Keratinocyte (primary cell): ENCODE measurements at regions not wholly inside any gene's neighbourhood (a gene's known extent, or its start where the extent isn't known, plus 50 kb on each side); places are given as distances from the start of the nearest gene placed in this dataset.
A peak's percentile ranks its signal among the peaks of the same experiment; 100 is the strongest.

ENCODE experiments used
- DNase-seq: peaks from one replicate; pipeline ENCODE4 v3.0.0-alpha.2; 2011; ENCODE audit warnings: low read depth, missing footprints, low spot score
- FAIRE-seq: peaks from 2 replicates; lab custom pipeline; 2011; peaks lifted over from hg19 to GRCh38; lab: Jason Lieb, UNC
- H2AFZ ChIP-seq: 2 replicates; pipeline ENCODE4 v1.6.0; 2012; ENCODE audit warnings: low read length, control low read depth, inconsistent platforms; ENCODE audit not compliant: control insufficient read depth
- H3K27ac ChIP-seq: 2 replicates; pipeline ENCODE4 v1.5.1; 2011; ENCODE audit warnings: low read length; ENCODE audit not compliant: control insufficient read depth, insufficient read depth
- H3K27me3 ChIP-seq: 3 replicates; pipeline ENCODE4 v1.6.0; 2011; ENCODE audit warnings: low read length; ENCODE audit not compliant: control insufficient read depth, insufficient read depth; ENCODE audit errors: extremely low read depth
- H3K36me3 ChIP-seq, 2 experiments: 2 replicates in 1 of 2; 3 replicates in 1 of 2; pipeline ENCODE4 v1.5.1; 2011; ENCODE audit warnings: low read length in 2 of 2, mild to moderate bottlenecking in 1 of 2; ENCODE audit not compliant: control insufficient read depth in 2 of 2, insufficient read depth in 2 of 2; ENCODE audit errors: extremely low read depth in 1 of 2
- H3K4me1 ChIP-seq: 3 replicates; pipeline ENCODE4 v1.5.1; 2011; ENCODE audit warnings: low read length; ENCODE audit not compliant: control insufficient read depth, insufficient read depth; ENCODE audit errors: extremely low read depth
- H3K4me2 ChIP-seq: 3 replicates; pipeline ENCODE4 v1.6.0; 2011; ENCODE audit warnings: low read depth, low read length; ENCODE audit not compliant: control insufficient read depth, insufficient read depth; ENCODE audit errors: extremely low read depth
- H3K4me3 ChIP-seq, 3 experiments: fragments of 200-600 bp in 1 of 3; sonication (generic) in 1 of 3; 2 replicates in 2 of 3; 3 replicates in 1 of 3; pipeline ENCODE4 v1.5.1; 2011 to 2016; ENCODE audit warnings: low read length in 3 of 3, mild to moderate bottlenecking in 3 of 3, control low read depth in 2 of 3, inconsistent platforms in 1 of 3, low read depth in 1 of 3, mixed read lengths in 1 of 3, mixed run types in 1 of 3, moderate library complexity in 1 of 3; ENCODE audit not compliant: control insufficient read depth in 2 of 3, insufficient read depth in 2 of 3; ENCODE audit errors: extremely low read depth in 1 of 3
- H3K79me2 ChIP-seq: 2 replicates; pipeline ENCODE4 v1.6.0; 2012; ENCODE audit warnings: low read length; ENCODE audit not compliant: control insufficient read depth, insufficient read depth
- H3K9ac ChIP-seq: 3 replicates; pipeline ENCODE4 v1.6.0; 2011; ENCODE audit warnings: low read length; ENCODE audit not compliant: control insufficient read depth, insufficient read depth; ENCODE audit errors: extremely low read depth
- H3K9me1 ChIP-seq: 3 replicates; pipeline ENCODE4 v1.6.0; 2011; ENCODE audit warnings: low read length; ENCODE audit not compliant: control insufficient read depth, insufficient read depth; ENCODE audit errors: extremely low read depth
- H3K9me3 ChIP-seq: 2 replicates; pipeline ENCODE4 v1.5.1; 2012; ENCODE audit warnings: low read depth, low read length; ENCODE audit not compliant: control insufficient read depth
- H4K20me1 ChIP-seq: 3 replicates; pipeline ENCODE4 v1.6.0; 2011; ENCODE audit warnings: low read length; ENCODE audit not compliant: control insufficient read depth, insufficient read depth; ENCODE audit errors: extremely low read depth
- EZH2 ChIP-seq: IDR thresholded peaks from one replicate; pipeline ENCODE4 v1.6.1; 2012; ENCODE audit warnings: inconsistent platforms, mild to moderate bottlenecking, low read length, moderate library complexity
- dilution Hi-C: fragments of 300-500 bp; cut with MboI; formaldehyde crosslinking; loops from one replicate; pipeline ENCODE4 v1.7.0; 2020; ENCODE audit warnings: low sequenced_read_pairs; ENCODE audit not compliant: extremely low pct_ligation_motif_present
- TF ChIP-seq, protein P1 (sequence below), 3 experiments: IDR thresholded peaks in 1 of 3; conservative IDR thresholded peaks in 1 of 3; optimal IDR thresholded peaks in 1 of 3; 2 replicates in 2 of 3; 3 replicates in 1 of 3; pipeline versions ENCODE3 to v1.5.1; 2011; ENCODE audit warnings: low read length in 3 of 3, mild to moderate bottlenecking in 3 of 3, moderate library complexity in 2 of 3, control low read depth in 1 of 3, inconsistent platforms in 1 of 3; ENCODE audit not compliant: insufficient read depth in 2 of 3; ENCODE audit errors: extremely low read depth in 1 of 3

DNA sequence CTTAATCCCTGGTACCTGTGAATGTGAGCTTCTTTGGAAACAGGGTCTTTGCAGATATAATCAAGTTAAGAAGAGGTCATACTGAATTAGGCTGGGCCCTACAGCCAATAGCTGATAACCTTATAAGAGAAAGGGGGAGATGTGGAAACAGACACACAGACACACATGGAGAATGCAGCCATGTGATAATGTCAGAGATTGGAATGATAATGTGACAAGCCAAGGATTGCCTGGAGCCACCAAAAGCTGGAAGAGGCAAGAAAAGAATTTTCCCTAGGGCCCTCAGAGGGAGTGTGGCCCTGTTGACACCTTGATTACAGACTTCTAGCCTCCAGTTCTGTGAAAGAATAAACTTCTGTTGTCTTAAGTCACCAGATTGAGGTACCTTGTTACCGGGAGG, 114.5 kb upstream of the SOD1 start:
- no peaks in the 10 kb centered on the region for H3K9me1 ChIP-seq
- no peak overlapping the region for H3K4me2 ChIP-seq
- H4K20me1 ChIP-seq = no peaks in the 10 kb centered on the region
- no peak overlapping the region for H3K4me3 ChIP-seq
- H2AFZ ChIP-seq = no peak overlapping the region
- no peak overlapping the region for H3K9ac ChIP-seq
- dilution Hi-C loops = no loop called here
- TF ChIP-seq, protein P1, sequence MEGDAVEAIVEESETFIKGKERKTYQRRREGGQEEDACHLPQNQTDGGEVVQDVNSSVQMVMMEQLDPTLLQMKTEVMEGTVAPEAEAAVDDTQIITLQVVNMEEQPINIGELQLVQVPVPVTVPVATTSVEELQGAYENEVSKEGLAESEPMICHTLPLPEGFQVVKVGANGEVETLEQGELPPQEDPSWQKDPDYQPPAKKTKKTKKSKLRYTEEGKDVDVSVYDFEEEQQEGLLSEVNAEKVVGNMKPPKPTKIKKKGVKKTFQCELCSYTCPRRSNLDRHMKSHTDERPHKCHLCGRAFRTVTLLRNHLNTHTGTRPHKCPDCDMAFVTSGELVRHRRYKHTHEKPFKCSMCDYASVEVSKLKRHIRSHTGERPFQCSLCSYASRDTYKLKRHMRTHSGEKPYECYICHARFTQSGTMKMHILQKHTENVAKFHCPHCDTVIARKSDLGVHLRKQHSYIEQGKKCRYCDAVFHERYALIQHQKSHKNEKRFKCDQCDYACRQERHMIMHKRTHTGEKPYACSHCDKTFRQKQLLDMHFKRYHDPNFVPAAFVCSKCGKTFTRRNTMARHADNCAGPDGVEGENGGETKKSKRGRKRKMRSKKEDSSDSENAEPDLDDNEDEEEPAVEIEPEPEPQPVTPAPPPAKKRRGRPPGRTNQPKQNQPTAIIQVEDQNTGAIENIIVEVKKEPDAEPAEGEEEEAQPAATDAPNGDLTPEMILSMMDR (optimal IDR thresholded peaks at IDR 0.05 in 1 of 3, IDR thresholded peaks at IDR 0.05 in 1 of 3, conservative IDR thresholded peaks at IDR 0.05 in 1 of 3; ENCODE audit: extremely low read depth in 1 of 3, insufficient read depth in 2 of 3, low read length in 3 of 3) = no peak
- TF ChIP-seq EZH2 = no peak
- H3K27ac ChIP-seq = no peak overlapping the region
- no peaks in the 10 kb centered on the region for H3K27me3 ChIP-seq
- FAIRE-seq (peak; percentile 5), DNase-seq (no peak)
- no peaks in the 10 kb centered on the region for H3K36me3 ChIP-seq
- H3K79me2 ChIP-seq = no peaks in the 10 kb centered on the region
- peaks cover 6% of the 10 kb centered on the region for H3K4me1 ChIP-seq
- H3K9me3 ChIP-seq = no peaks in the 10 kb centered on the region

DNA sequence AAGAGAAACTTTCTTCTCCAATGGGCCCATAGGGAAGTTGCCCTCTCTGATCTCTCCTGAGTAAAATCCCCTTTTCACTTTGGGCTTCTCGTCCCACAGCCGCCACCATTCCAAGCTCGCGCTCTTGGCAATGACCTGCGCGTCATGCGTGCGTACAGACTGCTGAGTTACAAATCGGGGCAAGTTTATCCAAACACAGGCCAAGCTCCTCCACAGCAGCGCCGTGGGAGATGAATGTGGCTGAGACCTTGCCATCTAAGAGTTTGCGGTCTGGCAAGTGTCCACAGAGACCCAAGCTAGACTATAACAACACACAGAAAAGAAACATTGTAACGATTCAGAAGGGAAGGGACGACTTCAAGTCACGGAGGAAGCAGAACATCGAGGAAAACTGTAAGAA, 116.3 kb upstream of the SOD1 start:
- dilution Hi-C loops = no loop called here
- DNase-seq = no peak
- Histone ChIP-seq H2AFZ (peak overlapping the region; percentile 69), H3K4me1 (peaks cover 6% of the 10 kb centered on the region), H3K36me3 (no peaks in the 10 kb centered on the region), H3K4me3 (peak overlapping the region in 1 of 3 experiments; percentile 2), H3K27ac (no peak overlapping the region), H3K27me3 (no peaks in the 10 kb centered on the region), H3K79me2 (no peaks in the 10 kb centered on the region), H3K4me2 (peak overlapping the region; percentile 66), H3K9ac (no peak overlapping the region), H3K9me1 (no peaks in the 10 kb centered on the region), H4K20me1 (no peaks in the 10 kb centered on the region), H3K9me3 (no peaks in the 10 kb centered on the region)
- no peak for FAIRE-seq
- TF ChIP-seq, protein P1 (optimal IDR thresholded peaks at IDR 0.05 in 1 of 3, IDR thresholded peaks at IDR 0.05 in 1 of 3, conservative IDR thresholded peaks at IDR 0.05 in 1 of 3; ENCODE audit: extremely low read depth in 1 of 3, insufficient read depth in 2 of 3, low read length in 3 of 3) = no peak
- TF ChIP-seq EZH2 = no peak
